ENCODE measurements at regions not wholly inside any gene's neighbourhood (a gene's known extent, or its start where the extent isn't known, plus 50 kb on each side); places are given as distances from the start of the nearest gene placed in this dataset.

DNA sequence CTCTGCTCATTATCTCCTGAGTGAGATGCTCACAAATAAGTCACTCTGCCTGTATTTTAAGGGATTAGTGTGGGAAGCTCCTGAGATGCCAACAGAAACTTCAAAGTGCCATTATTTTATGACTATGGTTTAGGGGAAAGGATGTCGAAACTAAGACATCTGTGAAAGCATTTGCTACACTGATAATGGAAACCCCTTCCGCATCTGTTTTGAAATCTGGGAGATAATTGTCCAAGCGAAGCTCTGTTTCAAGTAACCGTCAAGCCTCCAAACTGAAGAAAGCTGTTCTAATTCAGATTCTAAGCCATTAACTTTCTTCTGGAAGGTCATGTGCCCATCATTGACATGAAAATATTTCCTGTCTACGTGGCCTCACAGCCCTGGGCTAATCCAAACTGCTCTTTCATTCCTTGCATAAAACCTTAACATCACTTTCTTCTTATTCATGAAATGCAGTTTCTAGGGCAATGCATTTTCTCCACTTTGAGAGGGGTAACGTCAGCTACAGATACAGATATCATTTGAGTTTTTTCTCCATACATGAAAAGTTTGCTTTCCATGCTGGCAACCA, 932.0 kb downstream of the C6orf118 start:
- no peak for TF ChIP-seq ELF4 (IDR thresholded peaks at IDR 0.05)
- TF ChIP-seq NFRKB (IDR thresholded peaks at IDR 0.05), result no peak
- no peak for TF ChIP-seq FOXK2 (IDR thresholded peaks at IDR 0.05)
- no peak for TF ChIP-seq SUZ12 (IDR thresholded peaks at IDR 0.05)
- TF ChIP-seq, protein P1, sequence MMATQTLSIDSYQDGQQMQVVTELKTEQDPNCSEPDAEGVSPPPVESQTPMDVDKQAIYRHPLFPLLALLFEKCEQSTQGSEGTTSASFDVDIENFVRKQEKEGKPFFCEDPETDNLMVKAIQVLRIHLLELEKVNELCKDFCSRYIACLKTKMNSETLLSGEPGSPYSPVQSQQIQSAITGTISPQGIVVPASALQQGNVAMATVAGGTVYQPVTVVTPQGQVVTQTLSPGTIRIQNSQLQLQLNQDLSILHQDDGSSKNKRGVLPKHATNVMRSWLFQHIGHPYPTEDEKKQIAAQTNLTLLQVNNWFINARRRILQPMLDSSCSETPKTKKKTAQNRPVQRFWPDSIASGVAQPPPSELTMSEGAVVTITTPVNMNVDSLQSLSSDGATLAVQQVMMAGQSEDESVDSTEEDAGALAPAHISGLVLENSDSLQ (IDR thresholded peaks at IDR 0.05), result no peak

All from HEK293T (cell line).